ENCODE measurements at regions not wholly inside any gene's neighbourhood (a gene's known extent, or its start where the extent isn't known, plus 50 kb on each side); places are given as distances from the start of the nearest gene placed in this dataset.
A peak's percentile ranks its signal among the peaks of the same experiment; 100 is the strongest.

GRCh38 chr10:125377368-125377767, 217.0 kb upstream of the CTBP2 start:
- Histone ChIP-seq H3K4me3 (no peak overlapping the region), H3K4me1 (no peaks in the 10 kb centered on the region), H3K36me3 (replicated peaks) (no peaks in the 10 kb centered on the region), H3K27me3 (ENCODE audit: low read depth) (no peaks in the 10 kb centered on the region), H3K9me3 (no peaks in the 10 kb centered on the region)
- in situ Hi-C loops (cut with MboI; ENCODE audit: low sequenced_read_pairs), result no loop called here
- DNase-seq (ENCODE audit: low spot score in 2 of 2), result no peak

- in situ Hi-C loops (cut with MboI; ENCODE audit: low sequenced_read_pairs), result no loop called here
- no peaks in the 10 kb centered on the region for H3K36me3 ChIP-seq (replicated peaks)
- H3K4me3 ChIP-seq, result no peak overlapping the region
- no peak for DNase-seq (ENCODE audit: low spot score in 2 of 2)
- no peaks in the 10 kb centered on the region for H3K9me3 ChIP-seq
- no peaks in the 10 kb centered on the region for H3K4me1 ChIP-seq
- H3K27me3 ChIP-seq (ENCODE audit: low read depth), result no peaks in the 10 kb centered on the region
Measured at GRCh38 chr10:125375210-125375609, 214.8 kb upstream of the CTBP2 start.

- no peak overlapping the region for H3K4me3 ChIP-seq
- H3K9me3 ChIP-seq, result no peaks in the 10 kb centered on the region
- no peak for DNase-seq (ENCODE audit: low spot score in 2 of 2)
- in situ Hi-C loops (cut with MboI; ENCODE audit: low sequenced_read_pairs), result no loop called here
- no peaks in the 10 kb centered on the region for H3K36me3 ChIP-seq (replicated peaks)
- H3K27me3 ChIP-seq (ENCODE audit: low read depth), result no peaks in the 10 kb centered on the region
- H3K4me1 ChIP-seq, result no peaks in the 10 kb centered on the region
Measured at GRCh38 chr10:125373546-125373945, 213.2 kb upstream of the CTBP2 start.

GRCh38 chr10:125370578-125370977, 210.2 kb upstream of the CTBP2 start:
- no peaks in the 10 kb centered on the region for H3K9me3 ChIP-seq
- DNase-seq (ENCODE audit: low spot score in 2 of 2), result peak in 1 of 2 experiments; percentile 10
- H3K4me1 ChIP-seq, result no peaks in the 10 kb centered on the region
- H3K36me3 ChIP-seq (replicated peaks), result no peaks in the 10 kb centered on the region
- 0 out of 2 replicates have a peak, but pooled peaks cover 5% of the 10 kb centered on the region for H3K27me3 ChIP-seq (ENCODE audit: low read depth)
- in situ Hi-C loops (cut with MboI; ENCODE audit: low sequenced_read_pairs), result no loop called here
- H3K4me3 ChIP-seq, result no peak overlapping the region

- Histone ChIP-seq H3K4me1 (no peaks in the 10 kb centered on the region), H3K27me3 (ENCODE audit: low read depth) (peaks cover 5% of the 10 kb centered on the region; the same call in 1 of the 2 replicates), H3K4me3 (no peak overlapping the region), H3K36me3 (replicated peaks) (no peaks in the 10 kb centered on the region), H3K9me3 (no peaks in the 10 kb centered on the region)
- in situ Hi-C loops (cut with MboI; ENCODE audit: low sequenced_read_pairs), result no loop called here
- DNase-seq (ENCODE audit: low spot score in 2 of 2), result no peak
Measured at GRCh38 chr10:125369382-125370326, 209.3 kb upstream of the CTBP2 start.

GRCh38 chr10:125368146-125368545, 207.8 kb upstream of the CTBP2 start:
- Histone ChIP-seq H3K36me3 (replicated peaks) (no peaks in the 10 kb centered on the region), H3K27me3 (ENCODE audit: low read depth) (peaks cover 5% of the 10 kb centered on the region; the same call in 1 of the 2 replicates), H3K4me3 (no peak overlapping the region), H3K9me3 (no peaks in the 10 kb centered on the region), H3K4me1 (no peaks in the 10 kb centered on the region)
- no peak for DNase-seq (ENCODE audit: low spot score in 2 of 2)
- in situ Hi-C loops (cut with MboI; ENCODE audit: low sequenced_read_pairs), result no loop called here

GRCh38 chr10:125363791-125364190, 203.4 kb upstream of the CTBP2 start:
- Histone ChIP-seq H3K36me3 (replicated peaks) (no peaks in the 10 kb centered on the region), H3K9me3 (no peaks in the 10 kb centered on the region)
- in situ Hi-C loops (cut with MboI; ENCODE audit: low sequenced_read_pairs), result no loop called here

GRCh38 chr10:125362950-125363349, 202.6 kb upstream of the CTBP2 start:
- Histone ChIP-seq H3K27me3 (ENCODE audit: low read depth) (peaks cover 5% of the 10 kb centered on the region; the same call in 1 of the 2 replicates), H3K4me3 (no peak overlapping the region), H3K9me3 (no peaks in the 10 kb centered on the region), H3K4me1 (no peaks in the 10 kb centered on the region), H3K36me3 (replicated peaks) (no peaks in the 10 kb centered on the region)
- DNase-seq (ENCODE audit: low spot score in 2 of 2), result no peak
- in situ Hi-C loops (cut with MboI; ENCODE audit: low sequenced_read_pairs), result no loop called here

More at GRCh38 chr10:125363791-125364190, 203.4 kb upstream of the CTBP2 start:
- peaks cover 5% of the 10 kb centered on the region; the same call in 1 of the 2 replicates for H3K27me3 ChIP-seq (ENCODE audit: low read depth)
- no peak for DNase-seq (ENCODE audit: low spot score in 2 of 2)
- no peak overlapping the region for H3K4me3 ChIP-seq
- H3K4me1 ChIP-seq, result no peaks in the 10 kb centered on the region

GRCh38 chr10:125359401-125359800, 199.0 kb upstream of the CTBP2 start:
- no peak for DNase-seq (ENCODE audit: low spot score in 2 of 2)
- in situ Hi-C loops (cut with MboI; ENCODE audit: low sequenced_read_pairs), result no loop called here
- no peak overlapping the region for H3K4me3 ChIP-seq
- H3K4me1 ChIP-seq, result no peaks in the 10 kb centered on the region
- no peaks in the 10 kb centered on the region for H3K36me3 ChIP-seq (replicated peaks)
- no peaks in the 10 kb centered on the region for H3K9me3 ChIP-seq
- H3K27me3 ChIP-seq (ENCODE audit: low read depth), result no peaks in the 10 kb centered on the region

GRCh38 chr10:125355657-125356056, 195.3 kb upstream of the CTBP2 start:
- no peak overlapping the region for H3K4me3 ChIP-seq
- H3K36me3 ChIP-seq (replicated peaks), result no peaks in the 10 kb centered on the region
- DNase-seq (ENCODE audit: low spot score in 2 of 2), result no peak
- no peaks in the 10 kb centered on the region for H3K4me1 ChIP-seq
- in situ Hi-C loops (cut with MboI; ENCODE audit: low sequenced_read_pairs), result no loop called here
- H3K27me3 ChIP-seq (ENCODE audit: low read depth), result no peaks in the 10 kb centered on the region
- H3K9me3 ChIP-seq, result no peaks in the 10 kb centered on the region

GRCh38 chr10:125350519-125350918, 190.2 kb upstream of the CTBP2 start:
- H3K4me1 ChIP-seq, result no peaks in the 10 kb centered on the region
- DNase-seq (ENCODE audit: low spot score in 2 of 2), result no peak
- no peaks in the 10 kb centered on the region for H3K36me3 ChIP-seq (replicated peaks)
- H3K4me3 ChIP-seq, result no peak overlapping the region
- H3K9me3 ChIP-seq, result no peaks in the 10 kb centered on the region
- in situ Hi-C loops (cut with MboI; ENCODE audit: low sequenced_read_pairs), result no loop called here
- H3K27me3 ChIP-seq (ENCODE audit: low read depth), result no peaks in the 10 kb centered on the region

- Histone ChIP-seq H3K36me3 (replicated peaks) (no peaks in the 10 kb centered on the region), H3K9me3 (no peaks in the 10 kb centered on the region), H3K4me3 (no peak overlapping the region), H3K27me3 (ENCODE audit: low read depth) (no peaks in the 10 kb centered on the region), H3K4me1 (no peaks in the 10 kb centered on the region)
- in situ Hi-C loops (cut with MboI; ENCODE audit: low sequenced_read_pairs), result no loop called here
- no peak for DNase-seq (ENCODE audit: low spot score in 2 of 2)
Measured at GRCh38 chr10:125348536-125348935, 188.2 kb upstream of the CTBP2 start.

GRCh38 chr10:125344573-125345171, 184.3 kb upstream of the CTBP2 start:
- in situ Hi-C loops (cut with MboI; ENCODE audit: low sequenced_read_pairs), result no loop called here
- DNase-seq (ENCODE audit: low spot score in 2 of 2), result no peak
- Histone ChIP-seq H3K4me1 (no peaks in the 10 kb centered on the region), H3K4me3 (no peak overlapping the region), H3K9me3 (no peaks in the 10 kb centered on the region), H3K27me3 (ENCODE audit: low read depth) (no peaks in the 10 kb centered on the region), H3K36me3 (replicated peaks) (no peaks in the 10 kb centered on the region)

GRCh38 chr10:125343983-125344382, 183.6 kb upstream of the CTBP2 start:
- DNase-seq (ENCODE audit: low spot score in 2 of 2), result no peak
- H3K36me3 ChIP-seq (replicated peaks), result no peaks in the 10 kb centered on the region
- H3K4me3 ChIP-seq, result no peak overlapping the region
- in situ Hi-C loops (cut with MboI; ENCODE audit: low sequenced_read_pairs), result no loop called here
- no peaks in the 10 kb centered on the region for H3K9me3 ChIP-seq
- H3K4me1 ChIP-seq, result no peaks in the 10 kb centered on the region
- H3K27me3 ChIP-seq (ENCODE audit: low read depth), result no peaks in the 10 kb centered on the region
